ENCODE measurements at regions not wholly inside any gene's neighbourhood (a gene's known extent, or its start where the extent isn't known, plus 50 kb on each side); places are given as distances from the start of the nearest gene placed in this dataset.

DNA sequence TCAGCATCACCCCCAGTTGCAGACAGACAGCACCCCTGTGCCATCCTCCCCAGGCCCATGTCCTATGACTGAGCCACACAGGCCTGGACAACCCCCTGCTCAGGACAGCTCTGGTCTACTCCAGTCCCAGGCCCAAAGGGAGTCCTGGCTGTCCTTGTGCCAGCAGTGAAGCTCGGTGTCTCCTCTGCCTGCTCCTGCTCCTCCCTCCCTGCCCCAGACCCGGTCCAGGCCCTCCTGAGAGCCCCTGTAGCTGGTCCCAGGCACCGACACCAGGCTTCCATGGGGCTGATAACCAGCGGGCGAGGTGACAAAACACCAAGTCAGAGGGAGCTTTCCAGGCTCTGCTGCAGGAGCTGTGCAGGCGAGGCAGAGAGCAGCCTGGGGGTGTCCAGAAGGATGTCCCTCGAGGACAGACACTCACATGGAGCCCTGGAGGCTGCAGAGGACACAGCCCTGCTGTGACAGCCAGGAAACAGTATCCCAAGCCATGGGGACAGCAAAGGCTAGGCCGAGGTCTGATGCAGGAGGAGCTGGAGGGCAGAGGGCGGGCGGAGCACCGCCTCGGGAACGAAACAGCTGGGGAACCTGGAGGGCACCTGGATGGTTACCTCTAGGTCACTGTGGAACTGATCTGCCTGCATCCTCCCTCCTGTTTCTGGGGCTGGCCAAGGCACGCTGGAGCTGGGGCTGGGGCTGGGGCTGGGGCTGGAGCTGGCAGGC, 103.8 kb upstream of the PRR20G start:
- Histone ChIP-seq H3K9me3 (no peaks in the 10 kb centered on the region), H3K27me3 (no peaks in the 10 kb centered on the region), H3K4me1 (no peaks in the 10 kb centered on the region), H3K27ac (no peak overlapping the region), H3K4me3 (no peak overlapping the region), H3K36me3 (no peaks in the 10 kb centered on the region)
- TF ChIP-seq, protein P1, sequence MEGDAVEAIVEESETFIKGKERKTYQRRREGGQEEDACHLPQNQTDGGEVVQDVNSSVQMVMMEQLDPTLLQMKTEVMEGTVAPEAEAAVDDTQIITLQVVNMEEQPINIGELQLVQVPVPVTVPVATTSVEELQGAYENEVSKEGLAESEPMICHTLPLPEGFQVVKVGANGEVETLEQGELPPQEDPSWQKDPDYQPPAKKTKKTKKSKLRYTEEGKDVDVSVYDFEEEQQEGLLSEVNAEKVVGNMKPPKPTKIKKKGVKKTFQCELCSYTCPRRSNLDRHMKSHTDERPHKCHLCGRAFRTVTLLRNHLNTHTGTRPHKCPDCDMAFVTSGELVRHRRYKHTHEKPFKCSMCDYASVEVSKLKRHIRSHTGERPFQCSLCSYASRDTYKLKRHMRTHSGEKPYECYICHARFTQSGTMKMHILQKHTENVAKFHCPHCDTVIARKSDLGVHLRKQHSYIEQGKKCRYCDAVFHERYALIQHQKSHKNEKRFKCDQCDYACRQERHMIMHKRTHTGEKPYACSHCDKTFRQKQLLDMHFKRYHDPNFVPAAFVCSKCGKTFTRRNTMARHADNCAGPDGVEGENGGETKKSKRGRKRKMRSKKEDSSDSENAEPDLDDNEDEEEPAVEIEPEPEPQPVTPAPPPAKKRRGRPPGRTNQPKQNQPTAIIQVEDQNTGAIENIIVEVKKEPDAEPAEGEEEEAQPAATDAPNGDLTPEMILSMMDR (IDR thresholded peaks at IDR 0.05), result no peak
- no peak for TF ChIP-seq POLR2A (IDR thresholded peaks at IDR 0.05)
- DNase-seq, result no peak
- intact Hi-C loops (cut with DNase I; ENCODE audit: low total_unique reads), result no loop called here

GRCh38 chr3:127390365-127391025, 102.6 kb upstream of the PRR20G start:
- no peak for DNase-seq
- Histone ChIP-seq H3K27ac (no peak overlapping the region), H3K9me3 (no peaks in the 10 kb centered on the region), H3K27me3 (no peaks in the 10 kb centered on the region), H3K36me3 (no peaks in the 10 kb centered on the region), H3K4me3 (no peak overlapping the region), H3K4me1 (no peaks in the 10 kb centered on the region)
- intact Hi-C loops (cut with DNase I; ENCODE audit: low total_unique reads), result no loop called here
- TF ChIP-seq, protein P1 (IDR thresholded peaks at IDR 0.05), result no peak
- no peak for TF ChIP-seq POLR2A (IDR thresholded peaks at IDR 0.05)

DNA sequence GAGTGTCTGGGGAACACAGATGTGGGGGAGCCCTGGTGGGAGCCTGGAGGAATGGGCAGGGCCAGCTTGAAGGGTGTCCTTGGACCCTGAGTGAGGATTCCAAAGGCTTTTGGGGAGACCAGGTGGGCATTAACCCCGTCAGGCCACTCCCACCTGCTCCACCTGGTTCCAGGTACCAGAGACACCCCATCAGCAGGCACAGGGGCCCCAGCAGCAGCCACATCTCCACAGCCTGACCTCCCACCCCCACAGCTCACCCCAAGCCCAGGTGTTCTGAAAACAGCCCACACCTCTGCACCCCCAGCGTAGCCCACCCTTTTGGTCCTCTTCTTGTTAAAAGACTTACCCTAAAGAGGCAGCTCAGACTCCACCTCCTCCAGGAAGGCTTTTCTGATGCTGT, 102.1 kb upstream of the PRR20G start:
- no peak overlapping the region for H3K4me3 ChIP-seq
- TF ChIP-seq, protein P1 (IDR thresholded peaks at IDR 0.05), result no peak
- no peak for TF ChIP-seq POLR2A (IDR thresholded peaks at IDR 0.05)
- DNase-seq, result no peak
- H3K36me3 ChIP-seq, result no peaks in the 10 kb centered on the region
- H3K4me1 ChIP-seq, result no peaks in the 10 kb centered on the region
- no peaks in the 10 kb centered on the region for H3K9me3 ChIP-seq
- H3K27me3 ChIP-seq, result no peaks in the 10 kb centered on the region
- intact Hi-C loops (cut with DNase I; ENCODE audit: low total_unique reads), result no loop called here
- H3K27ac ChIP-seq, result no peak overlapping the region

DNA sequence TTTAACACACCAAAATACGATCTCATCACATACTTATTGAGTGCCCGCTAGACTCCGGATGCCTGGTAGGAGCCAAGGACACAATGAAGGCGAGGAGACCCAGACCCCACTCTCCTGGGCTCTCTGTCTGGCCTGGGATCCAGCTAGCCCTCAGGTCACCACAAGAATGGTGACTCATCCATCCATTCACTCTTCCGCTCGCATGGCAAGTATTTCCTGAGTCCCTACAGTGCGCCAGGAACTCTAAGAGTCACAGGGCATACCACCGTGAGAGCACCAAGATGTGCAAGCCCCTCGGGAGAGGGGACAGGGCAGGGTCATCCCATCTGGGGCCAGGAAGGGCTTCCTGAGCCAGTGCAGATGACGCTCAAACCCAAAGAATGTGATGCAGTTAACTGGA, 101.6 kb upstream of the PRR20G start:
- TF ChIP-seq POLR2A (IDR thresholded peaks at IDR 0.05), result no peak
- TF ChIP-seq, protein P1 (IDR thresholded peaks at IDR 0.05), result no peak
- intact Hi-C loops (cut with DNase I; ENCODE audit: low total_unique reads), result no loop called here
- no peak overlapping the region for H3K4me3 ChIP-seq
- DNase-seq, result no peak
- H3K36me3 ChIP-seq, result no peaks in the 10 kb centered on the region
- H3K27me3 ChIP-seq, result no peaks in the 10 kb centered on the region
- no peak overlapping the region for H3K27ac ChIP-seq
- no peaks in the 10 kb centered on the region for H3K9me3 ChIP-seq
- H3K4me1 ChIP-seq, result no peaks in the 10 kb centered on the region

DNA sequence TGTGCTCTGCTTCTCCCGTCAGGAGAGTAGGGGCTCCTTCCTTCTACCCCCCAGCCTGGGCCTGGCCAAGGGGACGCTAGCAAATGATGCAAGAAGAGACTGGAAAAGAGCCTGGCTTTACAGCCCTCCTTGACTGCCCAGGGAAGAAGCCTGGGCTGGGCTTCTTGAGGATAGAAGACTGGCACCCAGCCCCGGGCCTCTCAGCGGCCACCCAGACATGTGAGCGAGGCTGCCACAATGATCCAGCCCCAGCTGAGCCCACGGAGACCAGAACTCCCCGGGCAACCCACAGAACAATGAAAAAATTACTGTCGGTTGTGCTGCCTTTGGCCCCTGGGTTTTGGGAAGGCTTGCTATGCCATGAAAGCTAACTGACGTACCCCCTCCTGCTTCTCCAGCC, 100.6 kb upstream of the PRR20G start:
- Histone ChIP-seq H3K36me3 (no peaks in the 10 kb centered on the region), H3K9me3 (no peaks in the 10 kb centered on the region), H3K4me3 (no peak overlapping the region), H3K4me1 (no peaks in the 10 kb centered on the region), H3K27me3 (no peaks in the 10 kb centered on the region), H3K27ac (no peak overlapping the region)
- no peak for DNase-seq
- no peak for TF ChIP-seq POLR2A (IDR thresholded peaks at IDR 0.05)
- TF ChIP-seq, protein P1 (IDR thresholded peaks at IDR 0.05), result no peak
- intact Hi-C loops (cut with DNase I; ENCODE audit: low total_unique reads), result no loop called here

Measured in uterus (tissue), 3 donors.